ENCODE measurements at regions not wholly inside any gene's neighbourhood (a gene's known extent, or its start where the extent isn't known, plus 50 kb on each side); places are given as distances from the start of the nearest gene placed in this dataset.
A peak's percentile ranks its signal among the peaks of the same experiment; 100 is the strongest.

DNA sequence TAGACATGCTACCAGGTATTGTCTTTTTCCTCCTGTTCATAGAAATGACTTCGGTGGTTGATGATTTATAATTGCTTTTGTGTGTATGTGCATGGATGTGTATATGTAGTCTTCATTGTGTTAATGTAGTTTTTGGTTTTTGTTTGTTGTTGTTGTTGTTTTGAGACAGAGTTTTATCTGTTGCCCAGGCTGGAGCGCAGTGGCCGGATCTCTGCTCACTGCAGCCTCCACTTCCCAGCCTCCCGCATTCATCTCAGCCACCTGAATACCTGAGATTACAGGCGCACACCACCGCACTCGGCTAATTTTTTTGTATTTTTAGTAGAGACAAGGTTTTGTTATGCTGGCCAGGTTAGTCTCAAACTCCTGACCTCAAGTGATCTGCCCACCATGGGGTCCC lies 75.2 kb downstream of the HFE start:
- Histone ChIP-seq H3K9me3 (no peaks in the 10 kb centered on the region), H3K4me1 (peaks cover 0 to 10% (median 5%) of the 10 kb centered on the region in 4 donors), H3K36me3 (peaks cover 0 to 11% (median 0%) of the 10 kb centered on the region in 3 donors), H3K27ac (no peak overlapping the region), H3K4me3 (no peak overlapping the region), H3K27me3 (no peaks in the 10 kb centered on the region)
- TF ChIP-seq, protein P1, sequence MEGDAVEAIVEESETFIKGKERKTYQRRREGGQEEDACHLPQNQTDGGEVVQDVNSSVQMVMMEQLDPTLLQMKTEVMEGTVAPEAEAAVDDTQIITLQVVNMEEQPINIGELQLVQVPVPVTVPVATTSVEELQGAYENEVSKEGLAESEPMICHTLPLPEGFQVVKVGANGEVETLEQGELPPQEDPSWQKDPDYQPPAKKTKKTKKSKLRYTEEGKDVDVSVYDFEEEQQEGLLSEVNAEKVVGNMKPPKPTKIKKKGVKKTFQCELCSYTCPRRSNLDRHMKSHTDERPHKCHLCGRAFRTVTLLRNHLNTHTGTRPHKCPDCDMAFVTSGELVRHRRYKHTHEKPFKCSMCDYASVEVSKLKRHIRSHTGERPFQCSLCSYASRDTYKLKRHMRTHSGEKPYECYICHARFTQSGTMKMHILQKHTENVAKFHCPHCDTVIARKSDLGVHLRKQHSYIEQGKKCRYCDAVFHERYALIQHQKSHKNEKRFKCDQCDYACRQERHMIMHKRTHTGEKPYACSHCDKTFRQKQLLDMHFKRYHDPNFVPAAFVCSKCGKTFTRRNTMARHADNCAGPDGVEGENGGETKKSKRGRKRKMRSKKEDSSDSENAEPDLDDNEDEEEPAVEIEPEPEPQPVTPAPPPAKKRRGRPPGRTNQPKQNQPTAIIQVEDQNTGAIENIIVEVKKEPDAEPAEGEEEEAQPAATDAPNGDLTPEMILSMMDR (IDR thresholded peaks at IDR 0.05): no peak
- intact Hi-C loops (cut with DNase I; ENCODE audit: low total_unique reads): no loop called here
- DNase-seq: no peak

DNA sequence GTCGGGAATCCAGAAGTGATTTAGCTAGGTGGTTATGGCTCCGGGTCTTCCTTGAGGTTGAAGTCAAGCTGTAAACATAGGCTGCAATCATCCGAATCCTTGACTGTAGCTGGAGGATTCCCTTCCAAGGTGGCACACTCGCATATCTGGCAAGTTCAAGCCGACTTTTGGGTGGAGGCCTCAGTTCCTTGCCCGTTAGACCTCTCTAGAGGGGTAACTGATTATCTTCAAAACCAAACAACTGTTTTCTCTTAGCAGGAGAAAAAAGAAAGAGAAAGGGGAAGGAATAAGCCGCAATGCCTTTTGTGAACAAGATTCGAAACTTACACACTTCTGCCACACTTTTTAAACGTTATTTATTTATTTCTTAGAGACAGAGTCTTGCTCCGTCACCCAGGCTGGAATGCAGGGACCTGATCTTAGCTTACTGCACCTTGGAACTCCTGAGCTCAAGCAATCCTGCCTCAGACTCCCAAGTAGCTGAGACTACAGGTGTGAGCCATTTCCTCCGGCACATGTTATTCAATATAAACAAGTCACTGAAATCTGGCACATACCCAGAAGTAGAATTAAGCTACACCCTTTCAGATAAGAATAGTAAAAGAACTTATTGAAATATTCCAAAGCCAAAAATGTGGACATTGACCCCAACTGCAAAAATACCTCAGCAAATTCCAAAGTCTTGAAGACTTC lies 76.3 kb downstream of the HFE start:
- H3K27ac ChIP-seq: no peak overlapping the region
- peaks cover 0 to 10% (median 5%) of the 10 kb centered on the region in 4 donors for H3K4me1 ChIP-seq
- no peaks in the 10 kb centered on the region for H3K9me3 ChIP-seq
- DNase-seq: no peak
- H3K27me3 ChIP-seq: no peaks in the 10 kb centered on the region
- peaks cover 0 to 11% (median 0%) of the 10 kb centered on the region in 3 donors for H3K36me3 ChIP-seq
- no peak overlapping the region for H3K4me3 ChIP-seq
- TF ChIP-seq, protein P1 (IDR thresholded peaks at IDR 0.05): no peak
- intact Hi-C loops (cut with DNase I; ENCODE audit: low total_unique reads): no loop called here

DNA sequence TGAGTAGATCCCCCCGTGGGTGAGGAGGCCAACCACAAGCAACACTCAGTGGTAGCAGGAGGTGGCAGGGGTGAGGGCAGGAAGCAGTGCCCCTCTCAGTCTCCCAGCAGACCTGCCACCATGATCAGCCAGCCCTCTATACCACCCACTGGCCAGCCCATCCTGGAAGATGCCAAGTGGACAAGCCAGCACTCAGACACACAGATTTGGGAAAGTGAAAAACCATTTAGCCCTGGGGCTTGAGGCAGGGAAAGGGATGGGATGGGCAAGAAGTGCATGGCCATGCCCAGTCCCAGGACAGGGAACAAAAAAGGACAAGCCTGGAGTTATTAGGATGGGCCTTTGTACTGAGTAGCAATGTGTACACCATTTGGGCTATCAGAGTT lies 76.9 kb downstream of the HFE start:
- Histone ChIP-seq H3K27me3 (no peaks in the 10 kb centered on the region), H3K9me3 (no peaks in the 10 kb centered on the region), H3K27ac (no peak overlapping the region), H3K4me1 (peaks cover 0 to 10% (median 5%) of the 10 kb centered on the region in 4 donors), H3K4me3 (no peak overlapping the region), H3K36me3 (peaks cover 0 to 11% (median 0%) of the 10 kb centered on the region in 3 donors)
- DNase-seq: no peak
- TF ChIP-seq, protein P1 (IDR thresholded peaks at IDR 0.05): no peak
- intact Hi-C loops (cut with DNase I; ENCODE audit: low total_unique reads): no loop called here

DNA sequence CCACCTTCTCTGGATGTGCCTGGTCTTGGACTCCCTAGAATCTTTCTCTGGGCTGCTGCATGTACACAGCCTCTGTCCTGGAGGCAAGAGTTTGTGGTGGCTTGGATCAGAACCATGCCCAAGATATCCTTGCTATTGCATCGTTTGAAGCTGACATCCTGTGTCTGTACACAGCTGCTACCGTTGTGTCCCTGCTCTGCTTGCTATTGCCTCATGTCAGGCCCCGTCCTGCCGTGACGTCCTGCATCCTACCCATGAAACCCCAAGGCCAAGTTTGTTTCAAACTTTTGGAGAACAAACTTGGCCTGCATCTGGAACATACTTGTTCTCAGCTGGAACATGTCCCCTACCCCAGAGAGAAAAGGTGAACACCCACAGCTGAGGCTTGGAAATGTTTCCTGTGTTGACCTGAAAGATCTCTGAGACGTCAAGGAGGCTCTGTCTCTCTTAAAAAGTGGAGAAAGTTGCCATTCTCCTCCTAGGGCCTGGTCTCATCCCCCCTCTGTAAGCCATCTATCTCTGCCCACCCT lies 78.1 kb downstream of the HFE start:
- intact Hi-C loops (cut with DNase I; ENCODE audit: low total_unique reads): no loop called here
- Histone ChIP-seq H3K4me3 (no peak overlapping the region), H3K36me3 (peaks cover 0 to 11% (median 0%) of the 10 kb centered on the region in 3 donors), H3K4me1 (peaks cover 0 to 6% (median 0%) of the 10 kb centered on the region in 4 donors), H3K9me3 (no peaks in the 10 kb centered on the region), H3K27ac (no peak overlapping the region), H3K27me3 (no peaks in the 10 kb centered on the region)
- DNase-seq: no peak
- TF ChIP-seq, protein P1 (IDR thresholded peaks at IDR 0.05): no peak

DNA sequence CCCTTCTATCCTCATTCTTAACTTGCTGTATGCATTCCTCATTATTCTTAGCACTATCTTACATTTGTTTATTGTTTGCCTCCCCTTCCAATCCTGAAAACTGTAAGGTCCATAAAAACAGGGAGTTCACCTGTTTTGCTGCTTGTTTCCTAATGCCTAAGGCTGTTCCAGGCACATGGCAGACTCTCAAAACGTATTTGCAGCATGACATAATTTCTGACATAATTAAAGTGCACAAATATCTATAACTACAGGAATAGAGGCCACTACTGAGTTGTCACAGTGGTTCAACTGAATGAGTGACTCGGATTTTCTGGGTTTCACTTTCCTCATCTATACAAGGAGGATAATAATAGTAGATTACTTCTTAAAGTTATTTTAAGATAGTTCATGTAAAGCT lies 83.0 kb downstream of the HFE start:
- peak overlapping the region in 1 of 2 donors; percentile 4 for H3K27ac ChIP-seq
- intact Hi-C loops (cut with DNase I; ENCODE audit: low total_unique reads): no loop called here
- TF ChIP-seq, protein P1 (IDR thresholded peaks at IDR 0.05): no peak
- peaks cover 0 to 9% (median 2%) of the 10 kb centered on the region in 4 donors for H3K4me1 ChIP-seq
- no peaks in the 10 kb centered on the region for H3K27me3 ChIP-seq
- no peak for DNase-seq
- no peaks in the 10 kb centered on the region for H3K36me3 ChIP-seq
- H3K4me3 ChIP-seq: no peak overlapping the region
- no peaks in the 10 kb centered on the region for H3K9me3 ChIP-seq

Data from tibial artery (tissue), 4 donors.